H1 (cell line): ENCODE measurements at regions not wholly inside any gene's neighbourhood (a gene's known extent, or its start where the extent isn't known, plus 50 kb on each side); places are given as distances from the start of the nearest gene placed in this dataset.

Experiments
- CTCF ChIA-PET: fragments of 300-600 bp; sonication (Branson Sonifier 250); formaldehyde crosslinking; loops from one replicate; lab custom pipeline; 2021; ENCODE audit not compliant: partially characterized antibody; lab: Charles Lee
- POLR2A ChIA-PET: fragments of 300-600 bp; sonication (Branson Sonifier 250); formaldehyde crosslinking; loops from one replicate; lab custom pipeline; 2021; ENCODE audit warnings: inconsistent platforms; ENCODE audit not compliant: partially characterized antibody; lab: Charles Lee
- DNase-seq, 2 experiments: peaks; one replicate each; pipeline versions ENCODE4 v3.0.0 to v3.0.0-alpha.2; 2010 to 2022; ENCODE audit warnings: low spot score in 2 of 2, low read depth in 1 of 2, mixed read lengths in 1 of 2
- FAIRE-seq: peaks from 2 replicates; lab custom pipeline; 2011; peaks lifted over from hg19 to GRCh38; lab: Jason Lieb, UNC
- H2AFZ ChIP-seq: 2 replicates; pipeline ENCODE4 v1.8.1; 2012; ENCODE audit warnings: low read length, inconsistent platforms
- H2AK5ac ChIP-seq: 2 replicates; pipeline ENCODE4 v1.6.1; 2013; ENCODE audit warnings: low read depth, low read length
- H2BK120ac ChIP-seq: replicated peaks from 2 replicates; pipeline ENCODE3; 2013; ENCODE audit warnings: low read depth, low read length, inconsistent platforms
- H2BK12ac ChIP-seq: 2 replicates; pipeline ENCODE4 v1.6.1; 2013; ENCODE audit warnings: low read depth, low read length
- H2BK15ac ChIP-seq: 2 replicates; pipeline ENCODE4 v1.6.1; 2013; ENCODE audit warnings: low read length
- H2BK20ac ChIP-seq: 2 replicates; pipeline ENCODE4 v1.6.1; 2013; ENCODE audit warnings: low read length
- H2BK5ac ChIP-seq: 2 replicates; pipeline ENCODE4 v1.6.1; 2013; ENCODE audit warnings: low read depth, low read length
- H3K14ac ChIP-seq: 2 replicates; pipeline ENCODE4 v1.6.1; 2013; ENCODE audit warnings: inconsistent platforms; ENCODE audit not compliant: insufficient read length
- H3K18ac ChIP-seq: 2 replicates; pipeline ENCODE4 v1.6.1; 2013; ENCODE audit warnings: low read length; ENCODE audit errors: extremely low read depth
- H3K23ac ChIP-seq: 2 replicates; pipeline ENCODE4 v1.6.1; 2013; ENCODE audit warnings: inconsistent platforms; ENCODE audit not compliant: insufficient read length
- H3K23me2 ChIP-seq: 2 replicates; pipeline ENCODE4 v1.6.1; 2013; ENCODE audit warnings: low read depth, low read length
- H3K27ac ChIP-seq: 2 replicates; pipeline ENCODE4 v1.6.1; 2011; ENCODE audit warnings: low read depth, low read length, inconsistent platforms
- H3K27me3 ChIP-seq, 4 experiments: replicated peaks in 1 of 4; 1 replicate in 1 of 4; 2 replicates in 3 of 4; pipeline versions ENCODE4 v1.6.1 to v1.8.1; 2011 to 2013; ENCODE audit warnings: low read length in 3 of 4, mild to moderate bottlenecking in 3 of 4, inconsistent platforms in 2 of 4, mixed read lengths in 2 of 4, moderate library complexity in 1 of 4; ENCODE audit not compliant: control insufficient read depth in 3 of 4, insufficient read depth in 3 of 4; ENCODE audit errors: extremely low read depth in 1 of 4
- H3K36me3 ChIP-seq, 4 experiments: 2 replicates each; pipeline versions ENCODE4 v1.6.1 to v1.8.1; 2011 to 2013; ENCODE audit warnings: mild to moderate bottlenecking in 4 of 4, low read length in 3 of 4, moderate library complexity in 2 of 4, control low read depth in 1 of 4, inconsistent platforms in 1 of 4; ENCODE audit not compliant: insufficient read depth in 4 of 4, control insufficient read depth in 2 of 4
- H3K4ac ChIP-seq: replicated peaks from 2 replicates; pipeline ENCODE3; 2013; ENCODE audit warnings: low read length, low read depth, mixed read lengths, inconsistent platforms; ENCODE audit not compliant: insufficient read length
- H3K4me1 ChIP-seq, 4 experiments: replicated peaks in 1 of 4; 1 replicate in 1 of 4; 2 replicates in 3 of 4; pipeline versions ENCODE4 v1.6.1 to v1.8.1; 2011 to 2013; ENCODE audit warnings: low read length in 3 of 4, inconsistent platforms in 2 of 4, mixed read lengths in 1 of 4; ENCODE audit not compliant: insufficient read depth in 4 of 4, control insufficient read depth in 3 of 4
- H3K4me2 ChIP-seq, 2 experiments: 2 replicates each; pipeline versions ENCODE4 v1.6.1 to v1.8.1; 2011 to 2013; ENCODE audit warnings: low read depth in 2 of 2, low read length in 2 of 2, control low read depth in 1 of 2, inconsistent platforms in 1 of 2, mild to moderate bottlenecking in 1 of 2; ENCODE audit not compliant: insufficient read depth in 1 of 2
- H3K4me3 ChIP-seq, 4 experiments: fragments of 200-600, 300-600 bp in 1 of 4; sonication (generic), shearing (Covaris generic), sonication (Bioruptor Twin) in 1 of 4; 2 replicates each; pipeline versions ENCODE4 v1.5.1 to v1.8.1; 2011 to 2016; ENCODE audit warnings: low read length in 4 of 4, low read depth in 3 of 4, control low read depth in 2 of 4, inconsistent platforms in 2 of 4, mild to moderate bottlenecking in 2 of 4, mixed read lengths in 1 of 4, moderate library complexity in 1 of 4; ENCODE audit not compliant: insufficient read depth in 2 of 4; ENCODE audit errors: extremely low read depth in 1 of 4
- H3K56ac ChIP-seq: replicated peaks from 2 replicates; pipeline ENCODE3; 2013; ENCODE audit warnings: low read depth, mild to moderate bottlenecking, mixed read lengths, low read length, inconsistent platforms; ENCODE audit not compliant: insufficient read length
- H3K79me1 ChIP-seq: 2 replicates; pipeline ENCODE4 v1.6.1; 2013; ENCODE audit warnings: low read depth, low read length, control low read depth
- H3K79me2 ChIP-seq, 2 experiments: 2 replicates each; pipeline versions ENCODE4 v1.6.1 to v1.8.1; 2012 to 2013; ENCODE audit warnings: low read length in 2 of 2, mild to moderate bottlenecking in 2 of 2, inconsistent platforms in 1 of 2; ENCODE audit not compliant: insufficient read depth in 2 of 2, control insufficient read depth in 1 of 2
- H3K9ac ChIP-seq, 4 experiments: replicated peaks in 1 of 4; 1 replicate in 1 of 4; 2 replicates in 3 of 4; pipeline versions ENCODE4 v1.6.1 to v1.8.1; 2011 to 2013; ENCODE audit warnings: low read depth in 3 of 4, low read length in 3 of 4, control low read depth in 2 of 4, mild to moderate bottlenecking in 2 of 4, moderate library complexity in 2 of 4, inconsistent platforms in 1 of 4; ENCODE audit errors: extremely low read depth in 1 of 4
- H3K9me3 ChIP-seq, 2 experiments: 2 replicates each; pipeline versions ENCODE4 v1.6.1 to v1.8.1; 2012 to 2013; ENCODE audit warnings: mild to moderate bottlenecking in 2 of 2, moderate library complexity in 2 of 2, control low read depth in 1 of 2, inconsistent platforms in 1 of 2, low read depth in 1 of 2, low read length in 1 of 2, mixed read lengths in 1 of 2; ENCODE audit not compliant: insufficient read depth in 2 of 2
- H4K20me1 ChIP-seq, 2 experiments: replicated peaks in 1 of 2; 2 replicates each; pipeline versions ENCODE3 to v1.8.1; 2011 to 2013; ENCODE audit warnings: inconsistent platforms in 2 of 2, low read length in 2 of 2, mild to moderate bottlenecking in 1 of 2; ENCODE audit not compliant: insufficient read depth in 2 of 2, control insufficient read depth in 1 of 2
- H4K5ac ChIP-seq: 2 replicates; pipeline ENCODE4 v1.6.1; 2013; ENCODE audit warnings: low read length, low read depth, mixed read lengths, inconsistent platforms; ENCODE audit not compliant: insufficient read length
- H4K8ac ChIP-seq: 2 replicates; pipeline ENCODE4 v1.8.0; 2013; ENCODE audit warnings: mild to moderate bottlenecking, moderate library complexity, low read length, inconsistent platforms; ENCODE audit not compliant: insufficient read depth; ENCODE audit errors: extremely low read depth
- H4K91ac ChIP-seq: replicated peaks from 2 replicates; pipeline ENCODE3; 2013; ENCODE audit warnings: low read length, mixed read lengths, inconsistent platforms; ENCODE audit not compliant: insufficient read length
- JUN ChIP-seq: IDR thresholded peaks from 2 replicates; pipeline ENCODE4 v1.6.1; 2011; ENCODE audit warnings: low read depth, mild to moderate bottlenecking, improper control_type of control experiment, low read length
- POLR2A ChIP-seq, 2 experiments: IDR thresholded peaks; 1 replicate in 1 of 2; 2 replicates in 1 of 2; pipeline ENCODE4 v1.6.1; 2011; ENCODE audit warnings: low read depth in 2 of 2, low read length in 2 of 2, mild to moderate bottlenecking in 2 of 2; ENCODE audit errors: control extremely low read depth in 1 of 2
- POLR2AphosphoS5 ChIP-seq: IDR thresholded peaks from 2 replicates; pipeline ENCODE4 v1.6.1; 2011; ENCODE audit warnings: low read depth, low read length
- RFX5 ChIP-seq: IDR thresholded peaks from 2 replicates; pipeline ENCODE4 v1.6.1; 2011; ENCODE audit warnings: low read depth, low read length, improper control_type of control experiment, borderline replicate concordance
- RNF2 ChIP-seq: fragments of 200-900, 300-1000 bp; sonication (generic); IDR thresholded peaks from 2 replicates; pipeline ENCODE4 v1.7.1; 2016; ENCODE audit warnings: borderline replicate concordance, low read depth, mild to moderate bottlenecking, antibody characterized with exemption, low read length; ENCODE audit not compliant: poor library complexity, severe bottlenecking; ENCODE audit errors: missing control alignments
- WGBS, 2 experiments: shearing (Covaris generic) in 1 of 2; methylation state at CpG; one replicate each; pipeline versions ENCODE4 v1.1.6 to v1.1.7; 2013 to 2015; ENCODE audit warnings: low lambda C conversion rate in 2 of 2, mixed read lengths in 2 of 2, inconsistent platforms in 1 of 2, low coverage in 1 of 2, missing lambda C conversion rate in 1 of 2; ENCODE audit not compliant: insufficient replicate concordance in 2 of 2, insufficient coverage in 1 of 2, insufficient read length in 1 of 2; ENCODE audit errors: extremely low coverage in 1 of 2, missing lambda C conversion rate in 1 of 2; 5-methylcytosine and 5-hydroxymethylcytosine counted together

DNA sequence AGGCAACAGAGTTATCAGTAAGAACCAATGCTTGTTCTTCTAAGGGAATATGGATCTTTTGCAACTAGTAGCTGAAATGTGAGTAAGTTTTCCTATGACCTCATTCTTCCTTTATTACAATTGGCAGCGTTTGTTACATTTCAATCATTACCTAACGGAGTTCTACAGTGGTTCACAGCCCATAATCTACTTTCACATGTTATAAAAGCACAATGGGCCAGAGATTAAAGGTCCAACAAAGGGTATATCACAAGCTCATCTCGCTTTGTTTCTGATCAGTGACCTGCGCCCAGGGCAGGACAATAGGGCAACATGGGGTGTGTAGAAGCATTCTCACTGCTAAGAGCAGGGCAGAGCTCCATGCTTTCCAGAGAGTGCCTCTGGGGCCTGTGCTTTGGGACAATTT is 279.9 kb upstream of the DYNLRB2 start:
- H3K9ac ChIP-seq, result no peak overlapping the region
- no peaks in the 10 kb centered on the region; a peak in 1 of 8 replicates for H3K36me3 ChIP-seq
- no peak overlapping the region for H3K18ac ChIP-seq
- DNase-seq (no peak), FAIRE-seq (no peak)
- H2BK5ac ChIP-seq, result no peak overlapping the region
- no peak overlapping the region for H4K8ac ChIP-seq
- H2BK15ac ChIP-seq, result no peak overlapping the region
- H3K79me2 ChIP-seq, result no peaks in the 10 kb centered on the region
- H3K4me2 ChIP-seq, result no peak overlapping the region
- H2AFZ ChIP-seq, result no peak overlapping the region
- H3K27ac ChIP-seq, result no peak overlapping the region
- ChIA-PET POLR2A (no interaction called here), CTCF (interaction anchor here (0.6 kb wide), 1 partner anchor 109 kb away, joined by 3 read pairs; no protein-coding TSS in a partner anchor)
- no peaks in the 10 kb centered on the region for H3K23me2 ChIP-seq
- H3K4me1 ChIP-seq, result no peaks in the 10 kb centered on the region
- no peak overlapping the region for H3K23ac ChIP-seq
- no peaks in the 10 kb centered on the region for H4K20me1 ChIP-seq
- H3K27me3 ChIP-seq, result no peaks in the 10 kb centered on the region
- H3K9me3 ChIP-seq, result no peaks in the 10 kb centered on the region
- H2BK12ac ChIP-seq, result no peak overlapping the region
- H2BK20ac ChIP-seq, result no peak overlapping the region
- H3K14ac ChIP-seq, result no peak overlapping the region
- no peak overlapping the region for H3K4me3 ChIP-seq
- no peaks in the 10 kb centered on the region for H3K79me1 ChIP-seq
- no peak overlapping the region for H4K5ac ChIP-seq
- WGBS, 2 experiments, result 85% methylated on average over 4 of the region's 4 CpGs; no CpG with 5 or more reads in 1 of the 2 experiments
- H3K4ac ChIP-seq, result no peak overlapping the region
- no peak overlapping the region for H2BK120ac ChIP-seq
- no peak overlapping the region for H3K56ac ChIP-seq
- no peak overlapping the region for H4K91ac ChIP-seq
- TF ChIP-seq POLR2A (IDR thresholded peaks at IDR 0.05; ENCODE audit: control extremely low read depth in 1 of 2, low read depth in 2 of 2, low read length in 2 of 2) (no peak), POLR2AphosphoS5 (no peak), RFX5 (no peak), RNF2 (no peak), JUN (no peak)
- H2AK5ac ChIP-seq, result no peak overlapping the region
